H1 (cell line): ENCODE measurements at regions not wholly inside any gene's neighbourhood (a gene's known extent, or its start where the extent isn't known, plus 50 kb on each side); places are given as distances from the start of the nearest gene placed in this dataset.

Experiments
- CTCF ChIA-PET: fragments of 300-600 bp; sonication (Branson Sonifier 250); formaldehyde crosslinking; loops from one replicate; lab custom pipeline; 2021; ENCODE audit not compliant: partially characterized antibody; lab: Charles Lee
- POLR2A ChIA-PET: fragments of 300-600 bp; sonication (Branson Sonifier 250); formaldehyde crosslinking; loops from one replicate; lab custom pipeline; 2021; ENCODE audit warnings: inconsistent platforms; ENCODE audit not compliant: partially characterized antibody; lab: Charles Lee
- DNase-seq, 2 experiments: peaks; one replicate each; pipeline versions ENCODE4 v3.0.0 to v3.0.0-alpha.2; 2010 to 2022; ENCODE audit warnings: low spot score in 2 of 2, low read depth in 1 of 2, mixed read lengths in 1 of 2
- FAIRE-seq: peaks from 2 replicates; lab custom pipeline; 2011; peaks lifted over from hg19 to GRCh38; lab: Jason Lieb, UNC
- H2AFZ ChIP-seq: 2 replicates; pipeline ENCODE4 v1.8.1; 2012; ENCODE audit warnings: low read length, inconsistent platforms
- H2AK5ac ChIP-seq: 2 replicates; pipeline ENCODE4 v1.6.1; 2013; ENCODE audit warnings: low read depth, low read length
- H2BK120ac ChIP-seq: replicated peaks from 2 replicates; pipeline ENCODE3; 2013; ENCODE audit warnings: low read depth, low read length, inconsistent platforms
- H2BK12ac ChIP-seq: 2 replicates; pipeline ENCODE4 v1.6.1; 2013; ENCODE audit warnings: low read depth, low read length
- H2BK15ac ChIP-seq: 2 replicates; pipeline ENCODE4 v1.6.1; 2013; ENCODE audit warnings: low read length
- H2BK20ac ChIP-seq: 2 replicates; pipeline ENCODE4 v1.6.1; 2013; ENCODE audit warnings: low read length
- H2BK5ac ChIP-seq: 2 replicates; pipeline ENCODE4 v1.6.1; 2013; ENCODE audit warnings: low read depth, low read length
- H3K14ac ChIP-seq: 2 replicates; pipeline ENCODE4 v1.6.1; 2013; ENCODE audit warnings: inconsistent platforms; ENCODE audit not compliant: insufficient read length
- H3K18ac ChIP-seq: 2 replicates; pipeline ENCODE4 v1.6.1; 2013; ENCODE audit warnings: low read length; ENCODE audit errors: extremely low read depth
- H3K23ac ChIP-seq: 2 replicates; pipeline ENCODE4 v1.6.1; 2013; ENCODE audit warnings: inconsistent platforms; ENCODE audit not compliant: insufficient read length
- H3K23me2 ChIP-seq: 2 replicates; pipeline ENCODE4 v1.6.1; 2013; ENCODE audit warnings: low read depth, low read length
- H3K27ac ChIP-seq: 2 replicates; pipeline ENCODE4 v1.6.1; 2011; ENCODE audit warnings: low read depth, low read length, inconsistent platforms
- H3K27me3 ChIP-seq, 4 experiments: replicated peaks in 1 of 4; 1 replicate in 1 of 4; 2 replicates in 3 of 4; pipeline versions ENCODE4 v1.6.1 to v1.8.1; 2011 to 2013; ENCODE audit warnings: low read length in 3 of 4, mild to moderate bottlenecking in 3 of 4, inconsistent platforms in 2 of 4, mixed read lengths in 2 of 4, moderate library complexity in 1 of 4; ENCODE audit not compliant: control insufficient read depth in 3 of 4, insufficient read depth in 3 of 4; ENCODE audit errors: extremely low read depth in 1 of 4
- H3K36me3 ChIP-seq, 4 experiments: 2 replicates each; pipeline versions ENCODE4 v1.6.1 to v1.8.1; 2011 to 2013; ENCODE audit warnings: mild to moderate bottlenecking in 4 of 4, low read length in 3 of 4, moderate library complexity in 2 of 4, control low read depth in 1 of 4, inconsistent platforms in 1 of 4; ENCODE audit not compliant: insufficient read depth in 4 of 4, control insufficient read depth in 2 of 4
- H3K4ac ChIP-seq: replicated peaks from 2 replicates; pipeline ENCODE3; 2013; ENCODE audit warnings: low read length, low read depth, mixed read lengths, inconsistent platforms; ENCODE audit not compliant: insufficient read length
- H3K4me1 ChIP-seq, 4 experiments: replicated peaks in 1 of 4; 1 replicate in 1 of 4; 2 replicates in 3 of 4; pipeline versions ENCODE4 v1.6.1 to v1.8.1; 2011 to 2013; ENCODE audit warnings: low read length in 3 of 4, inconsistent platforms in 2 of 4, mixed read lengths in 1 of 4; ENCODE audit not compliant: insufficient read depth in 4 of 4, control insufficient read depth in 3 of 4
- H3K4me2 ChIP-seq, 2 experiments: 2 replicates each; pipeline versions ENCODE4 v1.6.1 to v1.8.1; 2011 to 2013; ENCODE audit warnings: low read depth in 2 of 2, low read length in 2 of 2, control low read depth in 1 of 2, inconsistent platforms in 1 of 2, mild to moderate bottlenecking in 1 of 2; ENCODE audit not compliant: insufficient read depth in 1 of 2
- H3K4me3 ChIP-seq, 4 experiments: fragments of 200-600, 300-600 bp in 1 of 4; sonication (generic), shearing (Covaris generic), sonication (Bioruptor Twin) in 1 of 4; 2 replicates each; pipeline versions ENCODE4 v1.5.1 to v1.8.1; 2011 to 2016; ENCODE audit warnings: low read length in 4 of 4, low read depth in 3 of 4, control low read depth in 2 of 4, inconsistent platforms in 2 of 4, mild to moderate bottlenecking in 2 of 4, mixed read lengths in 1 of 4, moderate library complexity in 1 of 4; ENCODE audit not compliant: insufficient read depth in 2 of 4; ENCODE audit errors: extremely low read depth in 1 of 4
- H3K56ac ChIP-seq: replicated peaks from 2 replicates; pipeline ENCODE3; 2013; ENCODE audit warnings: low read depth, mild to moderate bottlenecking, mixed read lengths, low read length, inconsistent platforms; ENCODE audit not compliant: insufficient read length
- H3K79me1 ChIP-seq: 2 replicates; pipeline ENCODE4 v1.6.1; 2013; ENCODE audit warnings: low read depth, low read length, control low read depth
- H3K79me2 ChIP-seq, 2 experiments: 2 replicates each; pipeline versions ENCODE4 v1.6.1 to v1.8.1; 2012 to 2013; ENCODE audit warnings: low read length in 2 of 2, mild to moderate bottlenecking in 2 of 2, inconsistent platforms in 1 of 2; ENCODE audit not compliant: insufficient read depth in 2 of 2, control insufficient read depth in 1 of 2
- H3K9ac ChIP-seq, 4 experiments: replicated peaks in 1 of 4; 1 replicate in 1 of 4; 2 replicates in 3 of 4; pipeline versions ENCODE4 v1.6.1 to v1.8.1; 2011 to 2013; ENCODE audit warnings: low read depth in 3 of 4, low read length in 3 of 4, control low read depth in 2 of 4, mild to moderate bottlenecking in 2 of 4, moderate library complexity in 2 of 4, inconsistent platforms in 1 of 4; ENCODE audit errors: extremely low read depth in 1 of 4
- H3K9me3 ChIP-seq, 2 experiments: 2 replicates each; pipeline versions ENCODE4 v1.6.1 to v1.8.1; 2012 to 2013; ENCODE audit warnings: mild to moderate bottlenecking in 2 of 2, moderate library complexity in 2 of 2, control low read depth in 1 of 2, inconsistent platforms in 1 of 2, low read depth in 1 of 2, low read length in 1 of 2, mixed read lengths in 1 of 2; ENCODE audit not compliant: insufficient read depth in 2 of 2
- H4K20me1 ChIP-seq, 2 experiments: replicated peaks in 1 of 2; 2 replicates each; pipeline versions ENCODE3 to v1.8.1; 2011 to 2013; ENCODE audit warnings: inconsistent platforms in 2 of 2, low read length in 2 of 2, mild to moderate bottlenecking in 1 of 2; ENCODE audit not compliant: insufficient read depth in 2 of 2, control insufficient read depth in 1 of 2
- H4K5ac ChIP-seq: 2 replicates; pipeline ENCODE4 v1.6.1; 2013; ENCODE audit warnings: low read length, low read depth, mixed read lengths, inconsistent platforms; ENCODE audit not compliant: insufficient read length
- H4K8ac ChIP-seq: 2 replicates; pipeline ENCODE4 v1.8.0; 2013; ENCODE audit warnings: mild to moderate bottlenecking, moderate library complexity, low read length, inconsistent platforms; ENCODE audit not compliant: insufficient read depth; ENCODE audit errors: extremely low read depth
- H4K91ac ChIP-seq: replicated peaks from 2 replicates; pipeline ENCODE3; 2013; ENCODE audit warnings: low read length, mixed read lengths, inconsistent platforms; ENCODE audit not compliant: insufficient read length
- EGR1 ChIP-seq: IDR thresholded peaks from 2 replicates; pipeline ENCODE4 v1.6.1; 2011; ENCODE audit warnings: low read depth, low read length, borderline replicate concordance
- POLR2AphosphoS5 ChIP-seq: IDR thresholded peaks from 2 replicates; pipeline ENCODE4 v1.6.1; 2011; ENCODE audit warnings: low read depth, low read length
- SAP30 ChIP-seq: fragments of 300-600 bp; sonication (generic); IDR thresholded peaks from 2 replicates; pipeline ENCODE4 v1.7.1; 2012; ENCODE audit warnings: low read length, moderate library complexity, mild to moderate bottlenecking, inconsistent platforms; ENCODE audit not compliant: insufficient read depth, insufficient replicate concordance
- WGBS, 2 experiments: shearing (Covaris generic) in 1 of 2; methylation state at CpG; one replicate each; pipeline versions ENCODE4 v1.1.6 to v1.1.7; 2013 to 2015; ENCODE audit warnings: low lambda C conversion rate in 2 of 2, mixed read lengths in 2 of 2, inconsistent platforms in 1 of 2, low coverage in 1 of 2, missing lambda C conversion rate in 1 of 2; ENCODE audit not compliant: insufficient replicate concordance in 2 of 2, insufficient coverage in 1 of 2, insufficient read length in 1 of 2; ENCODE audit errors: extremely low coverage in 1 of 2, missing lambda C conversion rate in 1 of 2; 5-methylcytosine and 5-hydroxymethylcytosine counted together

- Histone ChIP-seq H3K27me3 (no peaks in the 10 kb centered on the region), H3K4me2 (no peak overlapping the region), H2BK5ac (no peak overlapping the region), H2AK5ac (no peak overlapping the region), H4K8ac (no peak overlapping the region), H4K5ac (no peak overlapping the region), H4K20me1 (no peaks in the 10 kb centered on the region), H3K23ac (no peak overlapping the region), H2BK15ac (no peak overlapping the region), H2BK120ac (no peak overlapping the region), H3K9me3 (no peaks in the 10 kb centered on the region), H3K36me3 (no peaks in the 10 kb centered on the region), H3K79me1 (no peaks in the 10 kb centered on the region), H3K4ac (no peak overlapping the region), H3K4me1 (no peaks in the 10 kb centered on the region), H4K91ac (no peak overlapping the region), H3K9ac (no peak overlapping the region), H3K27ac (no peak overlapping the region), H3K79me2 (no peaks in the 10 kb centered on the region), H3K23me2 (no peaks in the 10 kb centered on the region), H3K18ac (no peak overlapping the region), H3K56ac (no peak overlapping the region), H3K14ac (no peak overlapping the region), H3K4me3 (no peak overlapping the region), H2AFZ (no peak overlapping the region), H2BK20ac (no peak overlapping the region), H2BK12ac (no peak overlapping the region)
- DNase-seq (no peak), FAIRE-seq (no peak)
- 92% methylated on average over 5 of the region's 5 CpGs; no CpG with 5 or more reads in 1 of the 2 experiments for WGBS, 2 experiments
- CTCF ChIA-PET: interaction anchor here (0.9 to 1.3 kb wide), 2 partner anchors 10 to 68 kb away, joined by 3 read pairs; no protein-coding TSS in a partner anchor
- POLR2A ChIA-PET: interaction anchor here (0.7 kb wide), 1 partner anchor 114 kb away, joined by 3 read pairs; no protein-coding TSS in a partner anchor
- TF ChIP-seq EGR1 (no peak), POLR2AphosphoS5 (no peak), SAP30 (no peak)
Observed at GRCh38 chrX:38919853-38920528, 118.7 kb downstream of the MID1IP1 start.
